ENCODE measurements at regions not wholly inside any gene's neighbourhood (a gene's known extent, or its start where the extent isn't known, plus 50 kb on each side); places are given as distances from the start of the nearest gene placed in this dataset.

DNA sequence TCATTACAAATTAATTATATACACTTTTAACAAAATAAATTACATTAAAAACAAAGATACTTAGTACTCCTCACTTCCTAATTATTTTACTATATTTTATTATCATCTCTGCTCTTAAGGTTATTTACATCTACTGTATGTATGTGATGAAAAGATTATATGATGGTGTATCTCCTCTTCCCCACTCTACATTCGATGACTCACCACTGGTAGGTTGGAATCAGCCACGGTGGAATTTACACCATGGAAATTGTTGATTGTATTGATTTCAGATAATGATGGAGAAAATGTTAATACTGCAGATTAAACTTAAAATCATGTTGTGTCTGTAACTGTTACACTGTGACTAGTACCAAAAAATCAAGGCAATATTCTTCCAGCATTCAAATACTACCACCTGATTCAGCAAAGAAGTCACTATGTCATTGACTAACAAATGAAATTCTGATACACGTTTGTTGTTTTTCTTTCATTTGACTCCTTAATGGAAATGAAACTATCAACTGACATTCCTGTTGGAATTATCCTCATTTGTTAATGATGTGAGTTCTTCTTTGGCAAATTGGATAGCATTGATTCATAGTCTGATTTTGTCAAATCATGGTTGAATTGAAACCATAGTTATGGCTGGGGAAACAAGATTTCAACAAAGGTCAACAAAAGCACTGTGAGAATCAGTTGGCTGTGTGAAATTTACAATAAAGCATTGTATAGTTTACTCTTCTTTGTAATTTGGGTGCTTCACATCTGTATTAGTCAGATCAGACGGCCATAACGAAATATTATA, 69.0 kb upstream of the NLK start:
- no peak for DNase-seq (ENCODE audit: low read depth)

DNA sequence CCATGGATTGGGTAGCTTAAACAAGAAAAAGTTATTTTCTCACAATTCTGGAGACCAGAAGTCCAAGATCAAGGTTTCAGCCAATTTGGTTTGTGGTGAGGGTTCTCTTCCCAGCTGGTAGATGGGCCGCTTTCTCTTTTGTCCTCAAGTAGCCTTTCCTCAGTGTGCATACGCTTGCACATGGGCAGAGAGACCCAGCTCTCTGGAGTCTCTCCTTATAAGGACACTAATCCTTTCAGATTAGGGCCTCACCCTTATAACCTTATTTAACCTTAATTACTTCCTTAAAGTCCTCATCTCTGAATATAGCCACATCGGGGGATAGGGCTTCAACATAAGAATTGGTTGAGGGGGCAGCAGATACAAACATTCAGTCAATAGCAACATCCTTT, 68.4 kb upstream of the NLK start:
- no peak for DNase-seq (ENCODE audit: low read depth)

DNA sequence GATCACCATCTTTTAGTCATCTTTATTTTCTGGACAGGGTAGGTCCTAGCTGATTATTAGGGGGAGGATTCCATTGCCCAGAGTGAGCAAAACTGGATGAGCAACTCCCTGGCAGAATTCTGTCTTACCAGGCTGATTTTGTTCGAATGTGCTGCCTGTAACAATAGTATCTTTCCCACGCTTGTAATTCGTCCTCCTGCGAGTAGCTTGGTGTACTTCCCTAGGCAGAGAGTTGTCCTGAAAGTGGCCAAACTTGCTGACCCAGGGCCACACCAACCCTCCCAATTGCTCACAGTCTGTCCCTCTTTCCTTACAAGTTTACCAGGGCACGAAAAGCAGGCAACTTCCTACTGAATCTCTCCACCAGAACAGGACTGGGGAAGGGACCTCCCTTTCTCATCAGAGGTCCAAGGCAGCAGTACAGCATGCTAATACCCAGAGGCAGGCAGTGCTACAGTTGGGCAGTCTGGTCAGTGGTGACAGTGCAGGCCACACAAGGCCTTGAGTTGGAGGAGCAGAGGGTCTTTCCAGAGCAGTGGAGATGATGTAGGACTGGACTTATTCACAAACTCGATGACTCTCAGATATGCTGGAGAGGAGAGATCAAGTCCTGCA, 67.8 kb upstream of the NLK start:
- no peak for DNase-seq (ENCODE audit: low read depth)

DNA sequence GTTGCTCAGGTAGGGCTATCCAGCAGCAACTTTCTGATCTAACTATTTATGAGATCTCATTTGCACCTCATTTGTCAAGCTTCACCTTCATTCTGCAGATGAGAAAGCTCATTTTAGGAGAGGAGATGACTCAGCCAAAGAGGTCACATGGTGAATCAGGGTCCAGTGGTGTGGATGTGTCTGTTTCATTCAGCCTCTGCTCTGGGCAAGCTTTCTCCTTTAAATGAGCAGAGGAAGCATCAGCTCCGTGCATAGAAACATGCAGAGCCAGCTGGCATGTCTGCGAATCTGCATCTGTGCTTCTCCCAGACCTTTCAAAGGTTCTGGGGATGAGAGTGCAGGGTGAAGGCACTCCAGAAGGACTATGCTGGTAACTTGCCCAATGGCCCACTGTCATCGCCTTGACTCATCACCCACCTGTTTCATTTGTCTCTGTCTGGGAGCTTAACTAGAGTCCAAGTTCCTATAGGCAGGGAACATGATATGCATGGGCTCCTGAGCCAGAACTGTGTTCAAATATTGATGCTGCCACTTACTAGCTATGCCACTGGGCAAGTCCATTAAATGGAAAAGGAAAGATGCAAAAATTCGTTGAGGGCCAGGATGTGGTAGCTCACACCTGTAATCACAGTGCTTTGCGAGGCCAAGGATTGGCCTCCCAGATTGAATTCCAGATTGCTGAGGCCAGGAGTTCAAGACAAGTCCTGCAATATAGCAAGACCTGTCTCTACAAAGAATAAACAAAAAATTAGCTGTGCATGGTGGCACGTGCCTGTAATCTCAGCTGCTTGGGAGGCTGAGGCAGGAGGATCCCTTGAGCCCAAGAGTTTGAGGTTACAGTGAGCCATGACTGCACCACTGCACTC, 67.1 kb upstream of the NLK start:
- DNase-seq (ENCODE audit: low read depth): no peak

DNA sequence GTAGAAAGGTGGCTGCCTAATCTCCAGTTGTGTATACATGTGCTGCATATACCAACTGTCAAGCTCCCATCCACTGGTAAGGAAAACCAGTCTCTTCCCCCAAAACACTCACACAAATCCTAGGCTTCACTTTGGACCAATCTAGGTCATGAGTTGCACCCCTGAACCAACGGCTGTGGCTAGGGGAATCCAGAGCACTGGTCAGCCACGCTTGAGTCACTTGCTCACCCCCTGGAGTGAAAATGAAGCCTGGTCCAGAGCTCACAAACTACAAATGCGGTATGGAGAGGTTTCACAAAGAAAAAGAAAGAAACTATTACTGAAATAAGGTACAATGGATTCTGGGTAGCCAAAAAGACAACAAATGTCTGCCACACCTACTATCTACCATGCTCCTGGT, 66.1 kb upstream of the NLK start:
- no peak for DNase-seq (ENCODE audit: low read depth)

DNA sequence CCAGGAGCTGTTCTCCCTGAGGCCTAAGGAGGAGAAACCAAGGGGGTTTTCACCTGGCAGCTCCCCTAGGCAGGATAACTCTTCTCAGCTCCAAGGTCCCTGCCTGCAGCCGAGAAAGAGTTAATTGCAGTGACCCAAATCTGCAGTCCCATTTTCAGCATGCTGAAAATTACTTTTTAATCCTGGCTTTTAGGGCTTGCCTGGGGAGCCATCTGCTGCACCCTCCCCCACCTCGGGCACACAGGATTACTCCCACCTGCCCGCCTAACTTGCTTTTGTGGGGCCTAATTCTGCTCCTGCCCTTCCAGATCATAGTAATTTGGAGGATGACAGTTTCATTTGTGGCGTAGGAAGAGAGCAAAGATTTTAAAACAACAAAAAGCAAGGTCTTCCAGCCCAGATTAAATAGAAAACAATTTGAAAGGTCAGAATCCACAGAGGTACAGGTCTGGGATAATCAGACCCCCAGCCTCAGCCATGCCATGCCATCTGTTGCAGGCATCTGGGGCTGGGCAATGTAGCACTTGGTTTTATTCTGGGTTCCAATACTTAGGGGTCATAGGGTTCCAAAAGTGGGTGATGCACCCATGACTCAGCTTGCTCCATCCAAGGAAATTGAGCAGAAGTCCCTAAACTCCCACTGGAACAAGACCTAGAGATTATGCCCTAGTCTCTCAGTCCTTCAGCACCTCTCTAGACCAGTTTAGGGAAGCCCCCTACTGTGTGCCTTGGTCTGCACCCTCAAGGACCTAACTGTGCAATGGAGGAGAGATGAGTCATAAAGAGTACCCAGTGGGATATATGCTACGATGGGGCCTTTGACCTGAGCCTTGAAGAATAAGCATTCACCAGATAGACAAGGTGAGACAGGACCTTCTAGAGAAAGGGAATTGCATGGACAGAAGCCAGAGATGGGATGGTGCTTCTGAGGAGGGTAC, 64.5 kb upstream of the NLK start:
- DNase-seq (ENCODE audit: low read depth): no peak

DNA sequence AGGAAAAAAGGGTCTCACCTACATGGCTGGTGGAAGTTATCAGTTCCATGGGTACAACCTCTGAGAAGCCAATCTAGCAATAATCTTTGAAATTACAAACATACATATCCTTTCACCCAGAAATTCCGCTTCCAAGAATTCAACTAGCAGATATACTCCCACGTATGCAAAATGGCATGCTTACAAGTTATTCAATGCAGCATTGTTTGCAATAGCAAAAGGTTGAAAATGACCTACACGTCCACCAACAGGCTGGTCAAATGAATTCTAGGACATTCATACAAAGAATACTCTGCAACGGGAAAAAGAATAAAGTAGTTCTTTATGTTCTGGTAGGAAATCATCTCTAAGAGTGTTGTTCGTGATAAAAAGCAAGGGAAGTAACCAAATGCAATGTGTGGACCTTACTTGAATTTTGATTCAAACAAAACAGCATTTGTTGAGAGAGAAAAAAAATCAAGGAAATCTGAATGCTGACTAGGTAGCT, 63.7 kb upstream of the NLK start:
- DNase-seq (ENCODE audit: low read depth): no peak

DNA sequence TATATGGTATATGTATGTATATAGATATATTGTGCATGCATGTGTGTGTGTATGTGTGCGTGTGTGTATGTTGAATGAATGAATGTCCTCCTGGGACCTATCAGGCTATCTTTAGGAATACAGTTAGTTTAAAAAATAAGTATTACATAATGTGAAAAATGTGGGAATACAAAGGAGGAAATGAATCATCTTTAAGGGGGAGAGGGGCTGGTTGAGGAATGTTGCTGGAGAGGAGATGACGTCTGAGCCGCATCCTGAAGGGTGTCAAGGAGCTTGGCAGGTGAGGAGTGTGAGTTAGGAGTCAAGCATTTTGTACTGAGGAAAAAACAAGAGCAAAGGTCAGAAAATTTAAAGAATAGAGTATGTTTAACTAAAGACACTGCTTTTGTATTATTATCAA, 62.4 kb upstream of the NLK start:
- peak; percentile 9 for DNase-seq (ENCODE audit: low read depth)

DNA sequence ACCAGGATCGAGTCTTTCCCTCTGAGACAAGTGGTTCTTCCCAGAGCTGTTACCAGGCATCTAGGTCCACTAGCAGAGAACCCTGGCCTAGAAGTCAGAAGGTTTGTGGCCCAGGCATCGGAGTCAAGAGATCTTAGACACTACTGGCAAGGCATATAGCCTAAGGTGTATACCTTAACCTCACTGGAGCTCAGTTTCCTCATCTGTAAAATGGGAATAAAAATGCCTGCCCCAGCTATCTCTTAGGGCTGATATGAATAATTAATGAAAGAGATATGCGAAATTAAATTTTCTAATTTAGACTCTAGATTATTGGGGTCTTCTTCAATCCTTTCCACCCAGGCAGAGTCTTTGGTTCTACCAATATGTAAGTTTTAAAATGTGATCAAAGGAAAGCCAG, 60.5 kb upstream of the NLK start:
- DNase-seq (ENCODE audit: low read depth): no peak

DNA sequence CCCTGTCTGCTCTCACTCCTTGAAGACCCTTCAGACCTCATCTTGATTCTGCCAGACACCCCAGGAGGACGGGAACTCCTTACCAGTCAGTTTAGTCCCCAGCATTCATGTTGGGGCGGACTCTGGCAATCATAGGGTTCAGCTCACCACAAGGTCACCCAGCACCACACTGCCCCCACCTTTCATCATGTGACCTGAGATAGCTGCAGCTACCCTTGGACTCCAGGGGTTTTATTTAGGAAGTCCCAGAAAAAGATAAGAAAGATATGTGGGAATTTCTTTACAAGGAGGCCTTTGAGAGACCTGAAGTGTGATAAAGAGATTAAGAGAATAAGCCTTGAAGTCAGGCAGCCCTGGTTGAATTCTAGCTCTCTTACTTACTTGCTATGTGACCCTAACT, 59.8 kb upstream of the NLK start:
- no peak for DNase-seq (ENCODE audit: low read depth)

DNA sequence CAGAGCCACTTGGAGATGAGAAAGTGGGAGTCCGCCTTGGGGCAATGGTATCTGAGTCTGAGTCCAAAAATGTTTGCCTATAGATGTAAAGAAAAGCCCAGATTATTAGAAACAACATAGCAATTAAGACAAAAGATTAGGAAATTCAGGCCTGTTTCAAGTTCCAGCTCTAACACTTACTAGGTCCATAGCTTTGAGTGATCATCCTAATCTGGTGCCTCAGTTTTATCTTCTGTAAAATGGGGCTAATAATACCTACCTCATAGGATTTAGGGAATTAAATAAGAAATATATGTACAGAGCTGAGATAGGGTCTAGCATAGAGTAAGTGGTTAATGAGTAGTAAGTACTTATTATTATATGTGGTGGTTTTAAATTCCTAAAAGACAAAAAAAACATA, 58.6 kb upstream of the NLK start:
- no peak for DNase-seq (ENCODE audit: low read depth)

DNA sequence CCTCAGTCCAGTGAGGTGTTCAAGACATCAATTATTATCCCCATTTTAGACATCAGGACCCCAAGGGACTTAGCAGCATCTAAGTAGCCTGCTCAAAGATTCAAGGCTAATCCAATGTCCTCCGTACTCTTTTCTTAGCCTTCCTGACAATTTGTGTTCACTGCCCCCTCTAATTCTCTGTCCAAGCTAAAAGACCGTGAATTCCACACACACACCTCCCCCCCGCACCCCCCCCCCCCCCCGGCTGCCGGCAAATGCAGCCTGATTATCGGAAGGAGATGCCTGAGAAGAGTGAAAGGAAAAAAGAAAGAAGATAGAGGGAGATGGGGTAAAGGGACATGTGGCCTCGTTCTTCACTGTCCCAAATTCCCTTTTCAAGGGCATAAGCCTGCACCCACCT, 58.1 kb upstream of the NLK start:
- DNase-seq (ENCODE audit: low read depth): no peak

DNA sequence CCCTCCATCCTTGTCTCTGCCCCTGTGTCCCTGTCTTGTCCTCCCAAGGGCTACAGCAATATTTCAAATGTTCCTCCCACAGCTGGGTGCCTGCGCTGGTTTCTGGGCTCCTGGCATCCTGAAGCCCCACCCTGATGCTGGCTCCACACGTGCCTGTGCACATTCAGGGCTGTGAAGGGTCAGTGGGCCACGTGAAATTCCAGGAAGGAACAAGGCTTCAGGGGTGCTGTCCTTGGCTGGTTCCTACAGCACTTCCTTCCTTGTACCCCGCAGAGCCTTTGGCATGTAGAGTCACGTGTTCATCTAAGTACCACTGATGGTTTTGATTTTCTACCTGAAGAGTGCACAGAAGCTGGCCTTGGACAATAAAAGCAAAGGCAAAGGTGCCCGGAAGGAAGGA, 57.7 kb upstream of the NLK start:
- DNase-seq (ENCODE audit: low read depth): no peak

DNA sequence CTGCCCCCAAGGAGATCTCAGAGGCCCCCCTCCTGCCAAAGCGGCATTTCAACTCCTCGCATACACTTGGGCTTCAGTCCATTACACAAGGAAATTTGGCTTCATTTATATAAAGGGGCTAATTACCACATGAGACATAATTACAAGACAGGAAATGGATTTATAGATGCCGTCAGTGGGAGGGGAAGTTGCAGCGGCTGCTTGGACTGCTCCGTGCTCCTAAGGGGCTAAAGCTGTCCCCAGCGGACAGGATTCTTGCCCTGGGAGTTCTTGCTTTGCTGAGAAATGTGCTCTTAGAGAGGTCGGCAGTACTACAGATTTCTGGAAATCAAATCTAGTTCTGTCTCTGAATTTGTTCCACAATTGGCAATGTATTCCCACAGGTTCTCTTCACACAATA, 57.2 kb upstream of the NLK start:
- no peak for DNase-seq (ENCODE audit: low read depth)

DNA sequence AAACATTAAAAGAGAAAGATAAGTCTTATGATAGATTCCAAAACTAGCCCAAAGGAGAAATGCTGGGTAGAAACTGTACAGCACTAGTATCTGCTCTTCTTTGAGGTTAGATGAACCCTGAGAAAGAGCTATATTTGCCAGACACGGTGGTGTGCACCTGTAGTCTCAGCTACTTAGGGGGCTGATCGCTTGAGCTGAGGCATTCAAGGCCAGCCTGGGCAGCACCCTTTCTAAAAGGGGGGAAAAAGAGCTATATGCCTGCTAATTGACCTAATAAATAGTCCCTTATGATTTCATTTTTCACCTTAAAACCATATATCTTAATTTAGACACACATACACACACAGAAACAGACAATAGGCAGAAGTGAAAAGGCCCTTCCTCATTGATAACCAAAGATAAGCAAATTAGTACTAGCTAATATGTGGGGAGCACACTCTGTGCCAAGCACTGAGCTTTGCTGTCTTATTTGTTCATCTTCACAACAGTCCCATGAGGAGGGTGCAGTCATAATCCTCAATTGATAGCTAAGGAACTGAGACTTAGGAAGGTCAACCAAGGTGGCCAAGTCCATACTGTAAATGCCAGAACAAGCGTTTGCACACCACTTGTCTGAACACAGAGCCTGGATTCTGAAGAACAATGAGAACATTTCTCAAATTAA, 56.6 kb upstream of the NLK start:
- no peak for DNase-seq (ENCODE audit: low read depth)

DNA sequence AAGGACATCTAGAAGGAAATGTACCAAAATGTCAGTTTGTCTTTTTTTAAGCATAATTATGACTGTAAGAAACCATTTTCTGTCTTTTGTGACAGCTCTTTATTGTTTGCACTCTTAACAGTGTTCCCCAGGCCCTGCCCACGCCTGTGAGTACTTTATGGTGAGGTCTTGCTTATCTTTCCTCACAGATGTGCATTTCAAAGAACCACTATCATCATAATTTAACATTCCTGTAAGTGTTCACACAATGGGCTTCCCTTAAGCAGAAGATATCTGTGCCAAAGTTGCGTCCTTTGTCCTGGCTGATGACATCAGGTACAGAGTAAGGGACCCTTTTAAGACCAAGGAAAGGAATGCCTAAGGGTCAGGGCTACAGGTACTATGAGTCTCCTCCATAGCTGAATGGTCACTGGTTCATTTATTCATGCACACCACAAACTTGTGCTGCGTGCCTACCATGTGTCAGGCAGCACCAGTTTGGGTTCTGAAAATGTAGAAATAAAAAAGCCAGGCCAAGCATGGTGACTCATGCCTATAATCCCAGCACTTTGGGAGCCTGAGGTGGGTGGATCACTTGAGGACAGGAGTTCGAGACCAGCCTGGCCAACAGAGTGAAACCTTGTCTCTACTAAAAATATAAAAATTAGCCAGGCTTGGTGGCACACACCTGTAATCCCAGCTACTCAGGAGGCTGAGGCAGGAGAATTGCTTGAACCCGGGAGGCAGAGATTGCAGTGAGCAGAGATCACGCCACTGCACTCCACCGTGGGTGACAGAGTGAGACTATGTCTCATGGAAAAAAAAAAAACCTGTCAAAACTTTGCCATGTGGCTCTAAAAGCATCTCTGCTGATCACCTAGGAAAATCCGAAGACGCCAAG, 55.4 kb upstream of the NLK start:
- no peak for DNase-seq (ENCODE audit: low read depth)

DNA sequence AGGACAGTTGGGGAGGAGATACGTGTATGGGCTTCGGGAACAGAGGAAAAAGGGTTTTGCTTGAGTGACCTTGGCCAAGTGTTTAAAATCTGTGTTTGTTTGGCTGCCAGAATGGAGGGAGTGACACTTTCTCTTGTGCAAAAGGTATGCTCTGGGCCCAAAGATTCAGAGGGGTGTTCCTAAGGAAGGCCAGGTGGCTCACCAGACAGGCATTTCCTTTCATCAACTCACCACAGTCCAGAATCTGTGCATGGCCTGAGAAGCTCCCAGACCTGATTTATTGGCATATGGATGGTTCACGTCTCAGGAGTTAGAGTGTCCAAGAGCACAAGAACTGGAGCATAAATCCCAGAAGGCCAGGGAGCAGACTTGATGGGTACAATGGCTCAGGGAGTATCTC, 53.4 kb upstream of the NLK start:
- no peak for DNase-seq (ENCODE audit: low read depth)

DNA sequence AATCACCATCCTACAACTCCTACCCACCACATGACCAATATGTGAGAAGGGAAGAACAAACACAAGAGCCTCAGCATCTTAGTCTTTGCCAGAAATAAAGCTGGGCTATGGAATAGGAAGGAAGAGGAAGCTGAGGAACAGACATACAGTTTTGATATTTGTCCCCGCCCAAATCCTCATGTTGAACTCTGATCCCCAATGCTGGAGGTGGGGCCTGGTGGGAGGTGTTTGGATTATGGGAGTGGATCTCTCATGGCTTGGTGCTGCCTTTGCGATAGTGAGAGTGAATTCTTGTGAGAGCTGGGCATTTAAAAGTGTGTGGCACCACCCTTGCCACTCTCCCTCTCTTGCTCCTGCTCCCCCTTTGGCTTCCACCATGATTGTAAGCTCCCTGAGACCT, 52.4 kb upstream of the NLK start:
- no peak for DNase-seq (ENCODE audit: low read depth)

DNA sequence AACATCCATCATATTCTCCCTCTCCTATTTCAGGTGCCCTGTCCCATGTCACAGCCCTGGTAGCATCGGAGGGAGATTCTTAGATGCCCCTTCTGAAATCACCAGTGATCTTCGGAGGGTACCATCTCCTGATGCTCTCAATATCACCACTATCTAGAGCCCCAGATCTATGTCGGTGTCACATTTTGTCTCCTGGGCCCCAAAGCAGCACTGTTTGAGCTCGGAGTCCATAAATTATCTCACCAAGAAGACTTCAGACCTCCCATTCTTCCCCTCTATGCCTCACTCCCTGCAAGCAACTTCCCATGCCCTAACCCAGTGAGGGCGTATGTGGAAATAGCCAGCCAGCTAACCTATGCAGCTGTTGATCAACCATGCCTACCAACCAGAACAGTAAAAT, 51.5 kb upstream of the NLK start:
- no peak for DNase-seq (ENCODE audit: low read depth)

DNA sequence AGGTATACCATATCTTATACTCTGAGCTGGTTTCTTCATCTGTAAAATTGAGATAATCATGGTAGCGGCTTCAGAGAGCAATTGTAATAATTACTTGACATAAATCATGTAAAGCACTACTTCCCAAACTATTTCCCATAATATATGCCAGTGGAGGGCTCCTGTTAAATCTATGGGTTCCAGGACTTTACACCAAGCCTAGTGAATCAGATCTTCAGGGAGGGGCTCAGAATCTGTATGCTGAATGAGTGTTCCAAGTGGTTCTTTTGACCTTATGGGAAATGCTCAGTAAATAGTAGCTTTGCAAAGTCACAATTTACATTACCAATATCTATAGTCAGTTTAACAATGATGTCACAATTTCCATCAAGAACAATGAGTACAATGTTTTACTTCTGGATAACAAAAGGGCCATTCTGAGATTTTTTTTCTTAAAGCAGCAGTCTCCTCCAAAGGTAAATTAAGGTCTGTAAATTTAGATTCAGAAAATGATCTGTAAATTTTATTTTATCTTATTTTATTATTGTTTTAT, 50.9 kb upstream of the NLK start:
- no peak for DNase-seq (ENCODE audit: low read depth)

All from HS-27A (cell line).